Ishikawa (cell line): ENCODE measurements at regions not wholly inside any gene's neighbourhood (a gene's known extent, or its start where the extent isn't known, plus 50 kb on each side); places are given as distances from the start of the nearest gene placed in this dataset.

Source experiments
- CEBPB ChIP-seq: IDR thresholded peaks from 2 replicates; pipeline ENCODE4 v1.6.1; 2012
- EGR1 ChIP-seq: IDR thresholded peaks from 2 replicates; pipeline ENCODE4 v1.6.1; 2012
- MAX ChIP-seq: IDR thresholded peaks from 2 replicates; pipeline ENCODE4 v1.6.1; 2012
- TAF1 ChIP-seq: IDR thresholded peaks from 2 replicates; pipeline ENCODE4 v1.6.1; 2012; ENCODE audit warnings: low read depth, mild to moderate bottlenecking
- TCF12 ChIP-seq: IDR thresholded peaks from 2 replicates; pipeline ENCODE4 v1.6.1; 2012; ENCODE audit warnings: low read depth
- TEAD4 ChIP-seq: IDR thresholded peaks from 2 replicates; pipeline ENCODE4 v1.6.1; 2012
- YY1 ChIP-seq: IDR thresholded peaks from 2 replicates; pipeline ENCODE4 v1.6.1; 2012; ENCODE audit warnings: low read depth
- TF ChIP-seq, protein P1 (sequence below): IDR thresholded peaks from 2 replicates; pipeline ENCODE4 v1.6.1; 2012; ENCODE audit warnings: low read depth, mild to moderate bottlenecking

DNA sequence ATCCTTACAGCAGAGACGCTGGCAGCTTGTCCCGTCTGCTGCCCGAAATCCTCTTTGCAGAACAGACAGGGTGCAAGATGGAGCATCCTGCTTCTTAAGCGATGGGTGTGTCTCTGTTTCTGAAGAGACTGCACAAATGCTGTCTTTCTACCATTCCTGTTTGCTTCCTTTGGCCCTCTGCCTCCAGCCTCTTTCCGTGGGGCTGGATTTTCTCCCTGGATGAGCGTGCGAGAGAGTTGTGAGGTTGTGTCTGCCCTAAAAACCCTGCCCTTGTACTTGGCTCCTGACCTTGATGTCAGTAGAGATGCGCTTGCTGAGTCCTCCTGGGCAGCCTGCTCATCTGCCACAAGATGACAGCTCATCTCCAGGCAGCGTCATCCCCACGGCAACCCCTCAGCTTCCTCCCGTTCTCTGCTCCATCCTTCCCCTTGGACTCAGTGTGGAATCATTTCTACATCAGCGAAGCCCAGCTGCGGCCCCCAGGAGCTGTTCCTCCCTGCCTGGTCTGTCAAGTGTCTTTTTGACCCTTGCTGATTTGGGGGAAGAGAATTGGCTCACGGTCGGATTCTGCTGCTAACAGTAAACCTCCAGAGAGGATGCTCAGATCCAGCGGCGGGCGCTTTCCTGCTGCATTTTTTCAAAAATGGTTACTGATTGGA is 246.2 kb downstream of the ASMT start:
- no peak for TF ChIP-seq YY1
- no peak for TF ChIP-seq EGR1
- TF ChIP-seq, protein P1, sequence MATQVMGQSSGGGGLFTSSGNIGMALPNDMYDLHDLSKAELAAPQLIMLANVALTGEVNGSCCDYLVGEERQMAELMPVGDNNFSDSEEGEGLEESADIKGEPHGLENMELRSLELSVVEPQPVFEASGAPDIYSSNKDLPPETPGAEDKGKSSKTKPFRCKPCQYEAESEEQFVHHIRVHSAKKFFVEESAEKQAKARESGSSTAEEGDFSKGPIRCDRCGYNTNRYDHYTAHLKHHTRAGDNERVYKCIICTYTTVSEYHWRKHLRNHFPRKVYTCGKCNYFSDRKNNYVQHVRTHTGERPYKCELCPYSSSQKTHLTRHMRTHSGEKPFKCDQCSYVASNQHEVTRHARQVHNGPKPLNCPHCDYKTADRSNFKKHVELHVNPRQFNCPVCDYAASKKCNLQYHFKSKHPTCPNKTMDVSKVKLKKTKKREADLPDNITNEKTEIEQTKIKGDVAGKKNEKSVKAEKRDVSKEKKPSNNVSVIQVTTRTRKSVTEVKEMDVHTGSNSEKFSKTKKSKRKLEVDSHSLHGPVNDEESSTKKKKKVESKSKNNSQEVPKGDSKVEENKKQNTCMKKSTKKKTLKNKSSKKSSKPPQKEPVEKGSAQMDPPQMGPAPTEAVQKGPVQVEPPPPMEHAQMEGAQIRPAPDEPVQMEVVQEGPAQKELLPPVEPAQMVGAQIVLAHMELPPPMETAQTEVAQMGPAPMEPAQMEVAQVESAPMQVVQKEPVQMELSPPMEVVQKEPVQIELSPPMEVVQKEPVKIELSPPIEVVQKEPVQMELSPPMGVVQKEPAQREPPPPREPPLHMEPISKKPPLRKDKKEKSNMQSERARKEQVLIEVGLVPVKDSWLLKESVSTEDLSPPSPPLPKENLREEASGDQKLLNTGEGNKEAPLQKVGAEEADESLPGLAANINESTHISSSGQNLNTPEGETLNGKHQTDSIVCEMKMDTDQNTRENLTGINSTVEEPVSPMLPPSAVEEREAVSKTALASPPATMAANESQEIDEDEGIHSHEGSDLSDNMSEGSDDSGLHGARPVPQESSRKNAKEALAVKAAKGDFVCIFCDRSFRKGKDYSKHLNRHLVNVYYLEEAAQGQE = no peak
- TF ChIP-seq TCF12 = no peak
- TF ChIP-seq TAF1 = no peak
- no peak for TF ChIP-seq TEAD4
- no peak for TF ChIP-seq MAX
- TF ChIP-seq CEBPB = no peak
